ENCODE measurements at regions not wholly inside any gene's neighbourhood (a gene's known extent, or its start where the extent isn't known, plus 50 kb on each side); places are given as distances from the start of the nearest gene placed in this dataset.

- DNase-seq (ENCODE audit: low spot score in 2 of 2), result no peak
- Histone ChIP-seq H3K27me3 (no peaks in the 10 kb centered on the region), H3K4me3 (no peak overlapping the region), H3K9me3 (no peaks in the 10 kb centered on the region), H3K27ac (no peak overlapping the region), H3K4me1 (no peaks in the 10 kb centered on the region), H3K36me3 (no peaks in the 10 kb centered on the region)
- no peak for TF ChIP-seq CTCF (IDR thresholded peaks at IDR 0.05)
- intact Hi-C loops (cut with DNase I), result no loop called here
Measured at GRCh38 chr1:87852410-87853161, 523.9 kb downstream of the LMO4 start.

DNA sequence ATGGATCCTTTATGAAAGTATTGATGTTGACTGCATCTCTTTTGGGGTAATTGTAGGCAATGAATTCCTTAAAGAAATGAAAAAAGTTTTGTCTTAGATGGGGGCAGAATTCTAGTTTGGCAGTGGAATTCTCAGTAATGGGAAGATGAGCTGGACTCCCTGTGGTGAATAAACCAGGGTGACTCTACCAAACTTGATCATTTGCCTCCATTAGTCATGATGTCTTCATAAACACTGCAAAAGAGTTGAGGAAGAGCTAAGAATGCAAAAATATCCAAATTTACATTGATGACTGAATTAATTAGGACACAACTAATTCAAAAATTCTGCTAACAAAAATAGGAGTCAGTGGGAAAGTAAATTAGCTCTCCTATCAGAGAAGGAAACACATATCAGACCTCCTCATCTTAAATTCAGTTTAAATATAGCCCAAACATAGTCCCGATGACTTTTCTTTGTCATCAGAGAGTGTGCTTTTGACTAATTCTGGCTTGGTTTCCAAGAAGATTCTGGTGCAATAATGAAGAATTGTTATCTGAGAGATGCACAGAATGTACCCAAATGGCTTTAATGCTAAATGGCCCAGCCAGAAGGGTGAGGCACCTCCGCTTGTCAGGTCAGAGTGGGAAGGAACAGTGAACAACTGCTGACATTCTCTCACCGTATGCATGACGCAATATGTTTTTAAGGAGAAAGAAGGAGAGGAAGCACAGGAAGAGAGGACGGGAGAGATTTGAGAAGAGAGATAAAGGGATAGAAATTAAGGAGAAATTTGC is 525.1 kb downstream of the LMO4 start:
- no peak for DNase-seq (ENCODE audit: low spot score in 2 of 2)
- H3K9me3 ChIP-seq, result no peaks in the 10 kb centered on the region
- no peak overlapping the region for H3K4me3 ChIP-seq
- no peaks in the 10 kb centered on the region for H3K4me1 ChIP-seq
- no peak overlapping the region for H3K27ac ChIP-seq
- no peaks in the 10 kb centered on the region for H3K27me3 ChIP-seq
- H3K36me3 ChIP-seq, result no peaks in the 10 kb centered on the region
- intact Hi-C loops (cut with DNase I), result no loop called here
- TF ChIP-seq CTCF (IDR thresholded peaks at IDR 0.05), result no peak

DNA sequence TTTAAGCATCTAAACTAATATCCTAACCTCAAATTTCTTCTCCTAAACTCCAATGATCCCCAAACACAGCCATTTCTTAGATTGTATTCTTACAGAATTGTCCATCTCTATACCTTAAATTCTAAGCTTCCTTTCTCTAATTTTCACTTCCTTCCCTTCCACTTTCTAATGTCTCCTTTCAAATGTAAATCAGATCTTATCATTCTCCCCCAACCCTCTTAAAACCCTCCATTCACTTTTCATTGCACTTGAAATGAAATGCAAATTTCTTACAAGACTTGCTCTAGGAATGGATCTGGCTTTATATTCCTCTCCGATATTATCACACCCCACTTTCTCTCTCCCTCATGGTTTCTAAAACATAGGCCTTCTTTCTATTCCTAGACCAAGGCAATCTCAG is 534.6 kb downstream of the LMO4 start:
- H3K27me3 ChIP-seq, result no peaks in the 10 kb centered on the region
- intact Hi-C loops (cut with DNase I), result no loop called here
- no peak overlapping the region for H3K4me3 ChIP-seq
- H3K27ac ChIP-seq, result no peak overlapping the region
- no peak for DNase-seq (ENCODE audit: low spot score in 2 of 2)
- H3K9me3 ChIP-seq, result peaks cover 0 to 4% of the 10 kb centered on the region in 2 donors
- no peaks in the 10 kb centered on the region for H3K4me1 ChIP-seq
- H3K36me3 ChIP-seq, result no peaks in the 10 kb centered on the region
- no peak for TF ChIP-seq CTCF (IDR thresholded peaks at IDR 0.05)

DNA sequence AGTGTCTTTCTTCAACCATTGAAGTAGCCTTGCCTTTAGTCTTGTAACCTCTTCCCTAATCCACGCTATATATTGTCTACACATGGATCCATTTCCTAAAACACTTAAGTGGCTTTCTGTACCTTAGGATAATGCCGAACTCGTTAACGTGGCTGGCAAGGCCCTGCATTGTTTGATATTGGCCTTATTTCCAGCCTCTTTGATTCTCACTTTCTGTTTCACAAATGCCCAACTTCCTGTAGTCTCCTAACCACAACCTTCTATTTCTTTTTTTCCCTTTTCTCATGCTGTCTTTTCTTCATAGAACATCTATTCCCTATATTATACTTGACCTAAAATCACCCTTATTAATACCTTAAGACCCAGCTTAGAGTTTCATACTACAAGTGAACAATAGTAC is 536.0 kb downstream of the LMO4 start:
- H3K4me3 ChIP-seq, result no peak overlapping the region
- intact Hi-C loops (cut with DNase I), result no loop called here

GRCh38 chr1:87866416-87866815 is 537.7 kb downstream of the LMO4 start:
- DNase-seq (ENCODE audit: low spot score in 2 of 2), result no peak
- TF ChIP-seq CTCF (IDR thresholded peaks at IDR 0.05), result no peak
- H3K27ac ChIP-seq, result no peak overlapping the region
- peaks cover 0 to 4% of the 10 kb centered on the region in 2 donors for H3K9me3 ChIP-seq
- H3K4me1 ChIP-seq, result no peaks in the 10 kb centered on the region
- intact Hi-C loops (cut with DNase I), result no loop called here
- H3K36me3 ChIP-seq, result no peaks in the 10 kb centered on the region
- no peaks in the 10 kb centered on the region for H3K27me3 ChIP-seq
- H3K4me3 ChIP-seq, result no peak overlapping the region

More for the DNA sequence above, 536.0 kb downstream of the LMO4 start:
- Histone ChIP-seq H3K4me1 (no peaks in the 10 kb centered on the region), H3K27ac (no peak overlapping the region), H3K27me3 (no peaks in the 10 kb centered on the region), H3K36me3 (no peaks in the 10 kb centered on the region), H3K9me3 (peaks cover 0 to 4% of the 10 kb centered on the region in 2 donors)
- DNase-seq (ENCODE audit: low spot score in 2 of 2), result no peak
- no peak for TF ChIP-seq CTCF (IDR thresholded peaks at IDR 0.05)

Measured in ascending aorta (tissue), 2 donors.